KMS-11 (cell line): ENCODE measurements at regions not wholly inside any gene's neighbourhood (a gene's known extent, or its start where the extent isn't known, plus 50 kb on each side); places are given as distances from the start of the nearest gene placed in this dataset.

Source experiments
- H2AFZ ChIP-seq: fragments of 200-600 bp; sonication (generic); 2 replicates; pipeline ENCODE4 v1.6.1; 2016; ENCODE audit warnings: antibody characterized with exemption, mixed run types, low read depth
- H3K27ac ChIP-seq: fragments of 200-600 bp; sonication (generic); 2 replicates; pipeline ENCODE4 v1.6.1; 2016; ENCODE audit warnings: mild to moderate bottlenecking, mixed run types
- H3K27me3 ChIP-seq: fragments of 200-600 bp; sonication (generic); 2 replicates; pipeline ENCODE4 v1.6.1; 2017; ENCODE audit warnings: mild to moderate bottlenecking, low read depth, mixed run types, moderate library complexity; ENCODE audit not compliant: insufficient read depth
- H3K36me3 ChIP-seq: fragments of 200-600 bp; sonication (generic); 2 replicates; pipeline ENCODE4 v1.6.1; 2017; ENCODE audit warnings: mild to moderate bottlenecking, mixed run types; ENCODE audit not compliant: insufficient read depth
- H3K4me1 ChIP-seq: fragments of 200-600 bp; sonication (generic); 2 replicates; pipeline ENCODE4 v1.6.1; 2016; ENCODE audit warnings: mild to moderate bottlenecking, low read depth, mixed run types; ENCODE audit not compliant: poor library complexity, severe bottlenecking
- H3K4me2 ChIP-seq: fragments of 200-600 bp; sonication (generic); 2 replicates; pipeline ENCODE4 v1.7.0; 2016; ENCODE audit warnings: mild to moderate bottlenecking, mixed run types
- H3K4me3 ChIP-seq: fragments of 200-600 bp; sonication (generic); IDR thresholded peaks from 2 replicates; pipeline ENCODE4 v1.6.1; 2017; ENCODE audit warnings: low read depth, low read length, mixed read lengths; ENCODE audit not compliant: insufficient read depth
- H3K79me2 ChIP-seq: fragments of 200-600 bp; sonication (generic); 2 replicates; pipeline ENCODE4 v1.6.1; 2016; ENCODE audit warnings: low read depth, mixed run types; ENCODE audit not compliant: insufficient read depth
- H3K9ac ChIP-seq: fragments of 200-600 bp; sonication (generic); 2 replicates; pipeline ENCODE4 v1.6.1; 2016; ENCODE audit warnings: mild to moderate bottlenecking, mixed run types
- H4K20me1 ChIP-seq: fragments of 200-600 bp; sonication (generic); 2 replicates; pipeline ENCODE4 v1.6.1; 2016; ENCODE audit warnings: mild to moderate bottlenecking, mixed run types; ENCODE audit not compliant: insufficient read depth
- TF ChIP-seq, protein P1 (sequence below): fragments of 200-600 bp; sonication (generic); conservative IDR thresholded peaks from 2 replicates; pipeline ENCODE4 v1.6.1; 2017; ENCODE audit warnings: low read depth, mild to moderate bottlenecking, antibody characterized with exemption, low read length, moderate library complexity, mixed read lengths

DNA sequence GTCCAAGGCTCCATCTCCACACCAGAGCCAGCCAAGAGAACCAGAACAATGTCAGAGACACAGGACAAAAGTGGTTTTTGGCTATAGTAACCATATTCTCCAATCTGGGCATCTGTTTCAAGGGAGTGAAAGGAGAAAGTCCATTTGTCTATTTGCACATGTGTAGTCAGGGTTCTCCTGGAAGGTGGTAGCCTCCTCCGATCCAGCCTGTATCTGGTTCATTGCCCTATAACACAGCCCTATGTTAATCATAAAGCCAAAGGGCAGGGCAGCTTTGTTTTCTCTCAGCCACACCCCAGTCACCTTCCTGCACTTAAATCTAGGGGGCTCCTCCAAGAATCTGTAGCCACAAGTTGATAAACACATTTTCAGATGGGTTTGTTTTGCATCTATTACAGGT lies 128.1 kb upstream of the ADPGK start:
- Histone ChIP-seq H3K79me2 (no peaks in the 10 kb centered on the region), H3K27me3 (no peaks in the 10 kb centered on the region), H2AFZ (no peak overlapping the region), H4K20me1 (no peaks in the 10 kb centered on the region), H3K9ac (no peak overlapping the region), H3K36me3 (no peaks in the 10 kb centered on the region), H3K4me3 (no peak overlapping the region), H3K4me2 (no peak overlapping the region), H3K4me1 (no peaks in the 10 kb centered on the region), H3K27ac (no peak overlapping the region)
- TF ChIP-seq, protein P1, sequence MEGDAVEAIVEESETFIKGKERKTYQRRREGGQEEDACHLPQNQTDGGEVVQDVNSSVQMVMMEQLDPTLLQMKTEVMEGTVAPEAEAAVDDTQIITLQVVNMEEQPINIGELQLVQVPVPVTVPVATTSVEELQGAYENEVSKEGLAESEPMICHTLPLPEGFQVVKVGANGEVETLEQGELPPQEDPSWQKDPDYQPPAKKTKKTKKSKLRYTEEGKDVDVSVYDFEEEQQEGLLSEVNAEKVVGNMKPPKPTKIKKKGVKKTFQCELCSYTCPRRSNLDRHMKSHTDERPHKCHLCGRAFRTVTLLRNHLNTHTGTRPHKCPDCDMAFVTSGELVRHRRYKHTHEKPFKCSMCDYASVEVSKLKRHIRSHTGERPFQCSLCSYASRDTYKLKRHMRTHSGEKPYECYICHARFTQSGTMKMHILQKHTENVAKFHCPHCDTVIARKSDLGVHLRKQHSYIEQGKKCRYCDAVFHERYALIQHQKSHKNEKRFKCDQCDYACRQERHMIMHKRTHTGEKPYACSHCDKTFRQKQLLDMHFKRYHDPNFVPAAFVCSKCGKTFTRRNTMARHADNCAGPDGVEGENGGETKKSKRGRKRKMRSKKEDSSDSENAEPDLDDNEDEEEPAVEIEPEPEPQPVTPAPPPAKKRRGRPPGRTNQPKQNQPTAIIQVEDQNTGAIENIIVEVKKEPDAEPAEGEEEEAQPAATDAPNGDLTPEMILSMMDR, result no peak

DNA sequence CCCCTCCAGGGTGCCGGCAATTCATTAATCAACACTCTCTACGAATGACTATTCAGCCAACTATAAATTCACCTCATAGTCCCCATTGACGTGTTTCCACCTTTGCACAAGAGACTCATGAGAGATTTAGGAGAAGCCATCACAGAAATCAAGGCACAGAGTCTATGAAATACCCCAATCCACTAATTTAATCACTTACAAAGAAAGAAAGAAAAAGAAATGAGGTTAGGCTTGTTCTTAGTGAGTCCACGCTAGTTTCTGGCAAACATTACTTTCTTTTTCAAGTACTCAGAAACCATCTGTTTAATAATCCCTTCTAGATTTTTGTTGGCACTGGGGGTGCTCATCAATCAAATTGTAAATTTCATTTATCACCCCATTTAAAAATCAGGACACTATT lies 125.2 kb upstream of the ADPGK start:
- no peak overlapping the region for H2AFZ ChIP-seq
- H3K4me3 ChIP-seq, result no peak overlapping the region
- no peaks in the 10 kb centered on the region for H4K20me1 ChIP-seq
- no peak overlapping the region for H3K27ac ChIP-seq
- H3K79me2 ChIP-seq, result no peaks in the 10 kb centered on the region
- H3K4me1 ChIP-seq, result no peaks in the 10 kb centered on the region
- no peaks in the 10 kb centered on the region for H3K27me3 ChIP-seq
- H3K36me3 ChIP-seq, result no peaks in the 10 kb centered on the region
- H3K9ac ChIP-seq, result no peak overlapping the region
- H3K4me2 ChIP-seq, result no peak overlapping the region
- TF ChIP-seq, protein P1, result no peak

- H4K20me1 ChIP-seq, result no peaks in the 10 kb centered on the region
- no peak overlapping the region for H3K4me3 ChIP-seq
- no peak overlapping the region for H3K27ac ChIP-seq
- H3K4me2 ChIP-seq, result no peak overlapping the region
- no peak overlapping the region for H3K9ac ChIP-seq
- H3K4me1 ChIP-seq, result no peaks in the 10 kb centered on the region
- no peaks in the 10 kb centered on the region for H3K36me3 ChIP-seq
- no peaks in the 10 kb centered on the region for H3K27me3 ChIP-seq
- no peaks in the 10 kb centered on the region for H3K79me2 ChIP-seq
- TF ChIP-seq, protein P1, result no peak
- H2AFZ ChIP-seq, result no peak overlapping the region
Observed at GRCh38 chr15:72907733-72908132, 124.2 kb upstream of the ADPGK start.

- no peak overlapping the region for H3K27ac ChIP-seq
- no peaks in the 10 kb centered on the region for H3K36me3 ChIP-seq
- H3K79me2 ChIP-seq, result no peaks in the 10 kb centered on the region
- H4K20me1 ChIP-seq, result no peaks in the 10 kb centered on the region
- H3K27me3 ChIP-seq, result no peaks in the 10 kb centered on the region
- no peak overlapping the region for H3K9ac ChIP-seq
- no peak overlapping the region for H3K4me3 ChIP-seq
- H2AFZ ChIP-seq, result no peak overlapping the region
- H3K4me1 ChIP-seq, result no peaks in the 10 kb centered on the region
- TF ChIP-seq, protein P1, result no peak
- H3K4me2 ChIP-seq, result no peak overlapping the region
Observed at GRCh38 chr15:72902919-72903260, 119.3 kb upstream of the ADPGK start.
